ACC112 (cell line): ENCODE measurements at regions not wholly inside any gene's neighbourhood (a gene's known extent, or its start where the extent isn't known, plus 50 kb on each side); places are given as distances from the start of the nearest gene placed in this dataset.

ENCODE experiments used
- H2AFZ ChIP-seq: fragments of 200-600 bp; sonication (generic); one replicate; pipeline ENCODE4 v1.6.0; 2017; ENCODE audit warnings: antibody characterized with exemption, low read length; ENCODE audit not compliant: unreplicated experiment
- H3K27ac ChIP-seq: fragments of 200-600 bp; sonication (generic); 2 replicates; pipeline ENCODE4 v1.5.1; 2014; ENCODE audit warnings: low read depth, mild to moderate bottlenecking, antibody characterized with exemption, low read length, moderate library complexity
- H3K27me3 ChIP-seq: fragments of 200-600 bp; sonication (generic); 2 replicates; pipeline ENCODE4 v1.6.1; 2014; ENCODE audit warnings: mild to moderate bottlenecking, antibody characterized with exemption, low read length, moderate library complexity, mixed read lengths; ENCODE audit not compliant: insufficient read depth
- H3K36me3 ChIP-seq: fragments of 200-600 bp; sonication (generic); 2 replicates; pipeline ENCODE4 v1.6.1; 2016; ENCODE audit warnings: mild to moderate bottlenecking, antibody characterized with exemption, low read length, moderate library complexity, mixed read lengths; ENCODE audit not compliant: insufficient read depth
- H3K4me1 ChIP-seq: fragments of 200-600 bp; sonication (generic); one replicate; pipeline ENCODE4 v1.6.1; 2016; ENCODE audit warnings: low read length, mixed read lengths; ENCODE audit not compliant: insufficient read depth, unreplicated experiment, control insufficient read depth
- H3K4me3 ChIP-seq: fragments of 200-600 bp; sonication (generic); 2 replicates; pipeline ENCODE4 v1.5.1; 2014; ENCODE audit warnings: mild to moderate bottlenecking, low read depth, low read length
- H3K79me2 ChIP-seq: fragments of 200-600 bp; sonication (generic); one replicate; pipeline ENCODE4 v1.6.0; 2016; ENCODE audit warnings: low read length; ENCODE audit not compliant: control insufficient read depth, unreplicated experiment, insufficient read depth

DNA sequence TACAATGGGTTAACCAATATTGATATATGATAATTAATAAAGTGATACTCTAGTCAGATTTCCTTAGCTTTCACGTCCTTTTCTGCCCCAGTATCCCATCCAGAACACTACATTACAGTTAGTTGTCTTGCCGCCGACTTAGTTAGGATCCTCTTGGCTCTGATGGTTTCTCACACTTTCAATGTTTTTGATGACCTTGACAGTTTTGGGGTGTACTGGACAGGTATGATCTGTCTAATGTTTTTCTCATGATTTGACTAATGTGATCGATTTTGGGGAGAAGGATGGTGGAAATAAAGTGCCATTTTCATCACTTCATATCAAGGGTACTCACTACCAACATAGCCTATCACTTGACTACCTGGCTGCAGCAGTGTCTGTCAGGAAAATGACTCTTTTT lies 245.0 kb upstream of the TMC3 start:
- Histone ChIP-seq H3K79me2 (no peaks in the 10 kb centered on the region), H3K4me1 (no peaks in the 10 kb centered on the region), H3K36me3 (no peaks in the 10 kb centered on the region), H3K27me3 (no peaks in the 10 kb centered on the region), H3K4me3 (no peak overlapping the region), H2AFZ (no peak overlapping the region), H3K27ac (no peak overlapping the region)

DNA sequence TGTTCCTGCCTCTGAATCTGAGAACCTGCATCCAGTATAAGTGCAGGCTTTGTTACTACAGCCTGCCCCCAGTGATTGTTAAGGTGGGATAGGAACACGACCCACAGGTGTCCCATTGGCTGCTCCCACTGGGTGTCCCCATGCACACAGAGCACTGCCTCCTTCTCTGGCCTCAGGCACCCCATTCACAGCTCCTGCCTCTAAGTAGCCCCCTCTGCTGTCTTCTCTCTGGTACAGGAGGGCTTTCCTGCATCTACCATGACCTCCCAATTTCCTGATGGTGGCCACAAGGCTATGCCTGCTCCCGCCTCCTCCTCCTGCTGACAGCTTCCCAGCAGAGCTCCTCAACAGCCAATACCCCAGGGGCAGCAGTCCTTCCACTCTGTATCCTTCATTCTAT lies 238.6 kb upstream of the TMC3 start:
- H3K79me2 ChIP-seq: no peaks in the 10 kb centered on the region
- no peak overlapping the region for H3K4me3 ChIP-seq
- no peaks in the 10 kb centered on the region for H3K27me3 ChIP-seq
- no peak overlapping the region for H3K27ac ChIP-seq
- H3K4me1 ChIP-seq: no peaks in the 10 kb centered on the region
- no peaks in the 10 kb centered on the region for H3K36me3 ChIP-seq
- H2AFZ ChIP-seq: no peak overlapping the region

DNA sequence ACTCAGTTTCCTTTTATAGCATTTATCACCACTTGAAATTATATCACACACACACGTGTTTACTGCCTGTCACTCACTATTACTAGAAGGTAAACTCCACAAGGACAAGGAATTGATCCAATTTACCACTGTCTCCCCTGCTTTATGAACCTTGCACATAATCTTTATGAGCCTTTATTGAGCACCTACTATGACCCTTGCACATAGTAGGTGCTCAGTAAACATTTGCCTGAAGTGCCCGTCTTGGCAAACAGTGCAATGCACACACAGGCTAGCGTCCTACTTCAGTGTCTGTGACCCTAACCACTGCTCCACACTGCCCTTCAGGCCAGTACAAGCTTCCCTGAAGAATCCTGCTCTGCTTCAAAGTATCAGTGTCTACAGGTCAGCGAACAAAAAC lies 237.7 kb upstream of the TMC3 start:
- Histone ChIP-seq H3K27me3 (no peaks in the 10 kb centered on the region), H2AFZ (no peak overlapping the region), H3K79me2 (no peaks in the 10 kb centered on the region), H3K36me3 (no peaks in the 10 kb centered on the region), H3K4me3 (no peak overlapping the region), H3K4me1 (no peaks in the 10 kb centered on the region), H3K27ac (no peak overlapping the region)

DNA sequence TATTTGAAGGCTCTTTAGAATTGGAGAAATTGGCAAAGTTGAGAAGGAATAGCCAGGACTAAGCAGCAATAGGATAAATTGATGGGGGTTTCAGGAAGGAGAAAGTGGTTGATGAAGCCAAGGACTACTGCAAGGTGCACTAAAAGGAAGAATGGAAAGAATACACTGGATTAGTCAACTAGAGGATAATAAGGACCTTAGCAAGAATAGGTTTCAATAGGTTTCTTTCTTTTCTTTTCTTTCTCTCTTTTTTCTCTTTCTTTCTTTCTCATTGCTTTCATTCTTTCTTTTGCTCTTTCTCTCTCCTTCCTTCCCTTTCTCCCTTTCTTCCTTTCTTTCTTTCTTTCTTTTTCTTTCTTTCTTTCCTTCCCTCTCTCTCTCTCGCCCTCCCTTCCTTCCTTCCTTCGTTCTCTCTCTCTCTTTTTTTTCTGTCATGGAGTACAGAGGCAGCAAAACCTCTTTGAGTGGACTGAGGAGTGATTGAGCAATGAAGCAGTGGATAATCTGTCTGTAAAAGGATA lies 234.4 kb upstream of the TMC3 start:
- H3K79me2 ChIP-seq: no peaks in the 10 kb centered on the region
- no peak overlapping the region for H2AFZ ChIP-seq
- H3K27me3 ChIP-seq: no peaks in the 10 kb centered on the region
- no peaks in the 10 kb centered on the region for H3K36me3 ChIP-seq
- H3K4me3 ChIP-seq: no peak overlapping the region
- H3K4me1 ChIP-seq: no peaks in the 10 kb centered on the region
- H3K27ac ChIP-seq: no peak overlapping the region

DNA sequence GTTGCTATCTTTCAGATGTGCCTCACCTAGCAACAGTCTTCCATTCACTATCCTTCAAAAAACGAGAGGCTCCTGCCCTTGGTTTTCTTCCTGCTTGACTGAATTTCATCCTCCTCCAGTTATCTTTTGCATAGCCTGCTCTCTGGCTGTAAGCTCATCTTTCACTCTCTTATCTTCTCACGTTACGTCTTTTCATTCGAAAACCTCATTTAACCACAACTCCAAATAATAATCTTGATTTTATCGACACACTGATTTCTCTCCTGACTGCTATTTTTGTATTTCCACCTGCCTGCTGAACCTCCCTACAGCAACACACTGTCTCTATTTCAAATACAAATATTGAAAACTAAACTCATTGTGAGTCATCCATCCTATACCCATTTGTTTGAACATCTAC lies 230.7 kb upstream of the TMC3 start:
- no peaks in the 10 kb centered on the region for H3K79me2 ChIP-seq
- no peaks in the 10 kb centered on the region for H3K36me3 ChIP-seq
- H2AFZ ChIP-seq: no peak overlapping the region
- H3K4me1 ChIP-seq: no peaks in the 10 kb centered on the region
- H3K27ac ChIP-seq: no peak overlapping the region
- H3K4me3 ChIP-seq: no peak overlapping the region
- H3K27me3 ChIP-seq: no peaks in the 10 kb centered on the region

DNA sequence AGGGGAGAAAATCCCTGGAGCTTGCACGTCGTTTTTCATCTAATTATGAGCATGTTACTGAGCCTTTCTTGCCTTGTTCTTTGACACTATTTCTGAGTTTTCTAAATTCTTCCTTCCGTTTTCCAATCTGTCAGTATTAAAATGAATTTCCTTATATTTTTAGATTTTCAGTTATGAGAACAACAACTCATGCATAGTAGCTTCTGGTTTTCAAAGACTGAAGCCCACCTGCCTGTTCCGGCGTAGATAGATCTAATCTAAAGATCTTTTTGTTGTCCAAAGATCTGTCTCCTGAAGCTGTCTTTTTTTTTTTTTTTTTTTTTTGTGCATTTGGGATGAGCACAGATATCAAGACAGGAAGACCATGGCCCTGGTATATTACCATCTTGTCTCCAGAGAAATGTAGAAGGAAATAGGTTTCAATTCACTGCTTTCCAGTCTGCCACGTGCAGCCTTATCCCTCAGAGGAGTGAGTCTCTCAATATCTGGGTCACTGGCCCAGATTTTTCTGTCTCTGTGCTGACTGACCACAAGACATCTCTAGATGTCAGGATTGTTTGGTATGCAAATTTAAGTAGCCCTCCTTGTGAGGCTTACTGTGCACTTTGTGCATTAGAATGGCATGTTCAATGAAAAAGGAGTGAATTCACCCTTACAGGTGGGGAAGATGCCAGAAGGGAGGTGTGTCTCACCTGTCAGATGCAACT lies 222.3 kb upstream of the TMC3 start:
- Histone ChIP-seq H3K79me2 (no peaks in the 10 kb centered on the region), H3K4me3 (no peak overlapping the region), H2AFZ (no peak overlapping the region), H3K27ac (no peak overlapping the region), H3K36me3 (no peaks in the 10 kb centered on the region), H3K4me1 (no peaks in the 10 kb centered on the region), H3K27me3 (no peaks in the 10 kb centered on the region)

DNA sequence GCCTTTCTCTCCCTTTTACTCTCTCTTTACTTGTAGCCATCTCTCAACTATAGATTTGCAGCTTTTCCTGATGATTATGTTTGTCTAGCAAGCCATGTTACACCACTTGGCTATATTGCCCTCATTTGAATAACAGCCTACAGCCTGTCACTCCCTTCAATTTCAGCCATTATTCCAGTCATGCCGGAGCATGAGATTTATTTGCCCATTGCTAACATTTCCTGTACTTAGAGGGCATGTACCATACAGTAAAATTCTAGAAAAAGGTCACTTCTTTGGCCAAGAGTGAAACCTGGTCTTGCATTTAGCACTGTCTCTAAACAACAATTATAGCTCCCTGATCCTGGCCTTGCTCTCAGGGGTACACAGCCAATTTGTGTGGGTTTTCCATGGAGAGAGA lies 221.7 kb upstream of the TMC3 start:
- H3K4me3 ChIP-seq: no peak overlapping the region
- H3K79me2 ChIP-seq: no peaks in the 10 kb centered on the region
- no peaks in the 10 kb centered on the region for H3K36me3 ChIP-seq
- no peak overlapping the region for H2AFZ ChIP-seq
- no peaks in the 10 kb centered on the region for H3K27me3 ChIP-seq
- H3K4me1 ChIP-seq: no peaks in the 10 kb centered on the region
- H3K27ac ChIP-seq: no peak overlapping the region

DNA sequence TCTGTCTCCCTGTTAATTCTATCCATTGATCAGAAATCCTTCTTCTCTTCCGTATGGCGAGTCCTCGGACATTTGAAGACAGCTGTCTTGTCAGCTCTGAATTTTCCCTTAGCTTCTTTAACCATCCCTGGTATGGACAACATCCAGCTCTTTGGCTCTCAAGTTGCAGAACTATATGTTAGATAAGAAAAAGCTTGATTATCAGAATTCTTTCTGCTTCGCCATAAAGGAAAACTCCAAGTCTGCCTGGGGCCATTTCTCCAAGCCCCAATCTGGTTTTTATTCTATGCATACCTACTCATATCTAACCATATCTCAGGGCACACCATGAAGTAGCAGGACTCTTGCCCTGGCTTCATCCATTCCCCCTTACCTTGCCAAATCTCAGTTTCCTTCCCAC lies 215.7 kb upstream of the TMC3 start:
- H3K27ac ChIP-seq: no peak overlapping the region
- no peaks in the 10 kb centered on the region for H3K27me3 ChIP-seq
- no peak overlapping the region for H3K4me3 ChIP-seq
- no peaks in the 10 kb centered on the region for H3K79me2 ChIP-seq
- H3K4me1 ChIP-seq: no peaks in the 10 kb centered on the region
- no peaks in the 10 kb centered on the region for H3K36me3 ChIP-seq
- H2AFZ ChIP-seq: no peak overlapping the region

DNA sequence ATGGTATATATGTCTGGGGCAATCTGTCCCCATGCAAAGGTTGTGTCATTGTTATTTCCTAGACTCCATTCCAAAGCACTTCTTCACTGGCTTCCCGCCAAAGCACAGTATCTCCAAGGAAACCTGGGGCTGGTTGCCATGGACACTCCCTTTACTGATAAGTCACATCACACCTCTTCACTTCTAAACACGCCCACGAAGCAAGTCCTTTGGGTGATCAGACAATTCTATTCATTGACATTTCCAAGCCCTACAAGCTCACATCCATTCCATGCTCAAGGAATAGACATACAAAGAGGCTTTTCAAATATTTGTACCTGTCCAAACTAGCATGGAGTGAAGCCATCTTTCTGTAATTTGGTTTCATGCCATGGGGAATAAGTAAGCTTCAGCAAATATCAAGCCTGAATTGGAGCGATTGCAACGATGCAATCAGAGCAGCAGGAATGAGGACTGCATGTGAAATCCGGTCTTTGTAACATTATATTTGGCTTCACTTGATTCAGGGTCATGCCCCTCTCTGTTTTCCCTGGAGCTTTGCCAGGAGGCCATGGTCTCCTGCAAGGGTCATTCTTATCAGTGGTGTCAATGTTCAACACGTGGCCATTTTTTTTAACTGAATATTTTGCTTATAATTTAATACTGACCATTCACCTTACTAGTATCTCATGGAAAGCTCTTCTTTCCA lies 201.6 kb upstream of the TMC3 start:
- no peaks in the 10 kb centered on the region for H3K36me3 ChIP-seq
- H3K4me1 ChIP-seq: no peaks in the 10 kb centered on the region
- H2AFZ ChIP-seq: no peak overlapping the region
- peaks cover 17% of the 10 kb centered on the region; the same call in 1 of the 2 replicates for H3K27me3 ChIP-seq
- no peak overlapping the region for H3K27ac ChIP-seq
- H3K4me3 ChIP-seq: no peak overlapping the region
- no peaks in the 10 kb centered on the region for H3K79me2 ChIP-seq

DNA sequence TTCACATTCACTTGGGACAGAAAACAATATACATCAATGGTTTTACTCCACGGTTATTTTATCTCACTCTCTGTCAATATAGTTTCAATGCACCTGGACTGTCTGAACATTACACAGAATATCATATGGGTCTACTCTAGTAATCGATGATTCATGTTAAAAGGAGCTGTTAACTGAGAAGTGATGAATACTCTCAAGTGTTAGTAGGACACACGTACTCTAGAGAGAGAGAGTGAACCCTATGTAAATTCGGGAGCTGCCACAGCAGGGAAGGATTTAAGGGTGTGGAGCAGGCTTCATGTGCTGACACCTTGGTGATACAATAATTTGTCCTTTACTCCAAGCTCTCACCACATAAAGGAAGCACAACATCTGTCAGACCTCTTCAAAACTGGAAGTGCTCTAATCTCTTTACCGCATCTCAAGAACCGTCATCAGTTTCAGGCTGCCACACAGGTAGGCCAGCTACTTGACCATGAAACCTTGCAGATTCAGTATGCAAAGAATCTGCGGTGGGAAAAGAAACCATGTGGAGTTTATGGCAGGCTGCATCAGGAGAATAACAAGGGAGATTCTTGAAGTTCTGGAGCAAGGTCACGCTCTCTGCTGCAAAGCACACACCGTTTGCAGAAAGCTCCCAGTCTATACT lies 199.2 kb upstream of the TMC3 start:
- H3K27me3 ChIP-seq: peaks cover 9% of the 10 kb centered on the region; the same call in 1 of the 2 replicates
- no peak overlapping the region for H3K4me3 ChIP-seq

More for the DNA sequence above, 199.2 kb upstream of the TMC3 start:
- no peaks in the 10 kb centered on the region for H3K4me1 ChIP-seq
- H3K36me3 ChIP-seq: no peaks in the 10 kb centered on the region
- H2AFZ ChIP-seq: no peak overlapping the region
- no peak overlapping the region for H3K27ac ChIP-seq
- H3K79me2 ChIP-seq: no peaks in the 10 kb centered on the region
